SK-N-MC (cell line): ENCODE measurements at regions not wholly inside any gene's neighbourhood (a gene's known extent, or its start where the extent isn't known, plus 50 kb on each side); places are given as distances from the start of the nearest gene placed in this dataset.

Source experiments
- EZH2 ChIP-seq: fragments of 200-600 bp; sonication (generic); IDR thresholded peaks from one replicate; pipeline ENCODE4 v1.6.1; 2017; ENCODE audit warnings: antibody characterized with exemption
- FOXP2 ChIP-seq: optimal IDR thresholded peaks from 2 replicates; pipeline ENCODE3; 2011; ENCODE audit warnings: mild to moderate bottlenecking, moderate library complexity; ENCODE audit not compliant: insufficient read depth; ENCODE audit errors: extremely low read length, control extremely low read depth
- POLR2AphosphoS5 ChIP-seq: IDR thresholded peaks from 2 replicates; pipeline ENCODE4 v1.6.1; 2012; ENCODE audit warnings: mild to moderate bottlenecking, low read depth, low read length, borderline replicate concordance

DNA sequence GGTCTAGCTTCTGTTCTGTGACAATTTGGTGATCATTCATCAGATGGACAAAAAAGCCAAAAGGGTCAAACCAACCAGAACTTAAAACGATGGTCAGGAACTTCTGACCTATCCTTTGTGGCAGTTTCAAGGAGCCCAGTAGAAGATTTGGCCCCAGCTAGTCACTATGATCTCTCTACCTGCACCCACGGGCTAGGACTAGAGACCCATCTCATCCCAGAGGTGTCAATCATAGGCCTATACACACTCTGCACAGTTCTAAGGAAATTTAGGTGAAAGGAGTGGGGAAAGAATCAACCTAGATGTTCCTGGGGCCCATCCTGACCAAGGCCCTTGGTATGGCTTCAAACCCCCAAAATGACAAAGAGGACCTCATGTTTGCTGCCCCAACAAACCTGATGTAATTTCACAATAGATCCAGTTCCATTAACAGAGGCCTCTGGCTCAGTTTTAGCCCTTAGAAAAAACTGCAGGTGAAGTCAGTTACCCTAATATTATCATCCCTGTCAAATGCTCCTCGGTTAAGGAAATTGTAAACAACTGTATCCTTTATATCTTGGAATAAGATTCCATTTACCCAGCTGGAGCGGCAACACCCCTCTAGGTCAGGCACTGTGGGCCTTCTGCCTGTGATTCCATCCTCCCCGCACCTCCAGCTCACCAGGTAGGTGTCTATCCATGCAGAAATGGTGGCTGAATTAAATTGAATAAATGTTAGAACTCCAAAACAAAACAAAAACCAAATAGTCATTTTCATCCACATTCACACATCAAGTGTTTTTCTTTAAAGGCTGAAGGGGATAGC is 138.7 kb downstream of the ENC1 start:
- TF ChIP-seq EZH2 (no peak), FOXP2 (no peak), POLR2AphosphoS5 (no peak)
